ENCODE measurements at regions not wholly inside any gene's neighbourhood (a gene's known extent, or its start where the extent isn't known, plus 50 kb on each side); places are given as distances from the start of the nearest gene placed in this dataset.

DNA sequence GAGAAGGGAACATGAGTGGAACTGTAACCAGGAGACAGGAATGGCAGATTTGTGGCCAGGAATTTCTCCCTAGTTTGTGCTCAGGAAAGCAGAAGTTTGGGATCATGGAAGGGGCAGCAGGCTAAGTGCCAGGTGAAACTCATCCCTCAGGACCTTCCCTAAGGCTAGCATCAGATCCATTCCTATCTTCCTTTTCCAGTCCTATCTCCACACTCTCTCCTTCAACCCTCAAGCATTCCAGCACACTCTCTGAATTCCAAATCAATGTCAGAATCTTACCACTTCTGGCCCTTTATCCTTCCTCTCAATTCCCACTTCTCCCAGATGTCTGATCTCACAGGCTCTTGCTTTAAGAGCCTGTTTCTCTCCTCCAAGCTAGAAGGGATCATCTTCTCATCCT, 53.2 kb upstream of the GRIA1 start:
- ATAC-seq, result no peak
- intact Hi-C loops (cut with DNase I), result no loop called here
- Histone ChIP-seq H3K36me3 (no peaks in the 10 kb centered on the region), H3K27ac (no peak overlapping the region), H3K9me3 (no peaks in the 10 kb centered on the region), H3K4me1 (no peaks in the 10 kb centered on the region), H3K4me3 (no peak overlapping the region), H3K27me3 (no peaks in the 10 kb centered on the region)
- DNase-seq, result no peak
- no peak for TF ChIP-seq POLR2A (IDR thresholded peaks at IDR 0.05)
- TF ChIP-seq, protein P1, sequence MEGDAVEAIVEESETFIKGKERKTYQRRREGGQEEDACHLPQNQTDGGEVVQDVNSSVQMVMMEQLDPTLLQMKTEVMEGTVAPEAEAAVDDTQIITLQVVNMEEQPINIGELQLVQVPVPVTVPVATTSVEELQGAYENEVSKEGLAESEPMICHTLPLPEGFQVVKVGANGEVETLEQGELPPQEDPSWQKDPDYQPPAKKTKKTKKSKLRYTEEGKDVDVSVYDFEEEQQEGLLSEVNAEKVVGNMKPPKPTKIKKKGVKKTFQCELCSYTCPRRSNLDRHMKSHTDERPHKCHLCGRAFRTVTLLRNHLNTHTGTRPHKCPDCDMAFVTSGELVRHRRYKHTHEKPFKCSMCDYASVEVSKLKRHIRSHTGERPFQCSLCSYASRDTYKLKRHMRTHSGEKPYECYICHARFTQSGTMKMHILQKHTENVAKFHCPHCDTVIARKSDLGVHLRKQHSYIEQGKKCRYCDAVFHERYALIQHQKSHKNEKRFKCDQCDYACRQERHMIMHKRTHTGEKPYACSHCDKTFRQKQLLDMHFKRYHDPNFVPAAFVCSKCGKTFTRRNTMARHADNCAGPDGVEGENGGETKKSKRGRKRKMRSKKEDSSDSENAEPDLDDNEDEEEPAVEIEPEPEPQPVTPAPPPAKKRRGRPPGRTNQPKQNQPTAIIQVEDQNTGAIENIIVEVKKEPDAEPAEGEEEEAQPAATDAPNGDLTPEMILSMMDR (IDR thresholded peaks at IDR 0.05), result no peak

DNA sequence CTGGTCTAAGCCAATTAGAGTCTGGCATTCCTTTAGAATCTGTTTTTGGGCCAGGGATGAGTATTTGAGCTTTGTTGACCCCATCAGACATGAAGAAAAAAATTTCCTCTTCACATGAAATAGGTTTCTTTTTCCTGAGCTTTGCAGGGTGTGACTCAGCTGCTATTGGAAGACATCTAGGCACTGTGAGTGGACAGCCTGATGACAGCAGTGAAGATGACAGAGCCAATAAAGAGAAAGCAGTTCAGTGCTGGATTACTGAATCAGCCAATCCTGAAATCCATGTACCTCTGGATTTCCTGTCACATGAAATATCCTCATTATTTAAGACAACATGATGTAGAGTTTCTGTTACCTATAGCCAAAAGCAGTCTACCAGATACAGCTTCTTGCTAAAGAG, 51.3 kb upstream of the GRIA1 start:
- intact Hi-C loops (cut with DNase I), result no loop called here
- no peaks in the 10 kb centered on the region for H3K27me3 ChIP-seq
- no peak overlapping the region for H3K27ac ChIP-seq
- DNase-seq, result no peak
- H3K9me3 ChIP-seq, result no peaks in the 10 kb centered on the region
- H3K4me3 ChIP-seq, result no peak overlapping the region
- H3K4me1 ChIP-seq, result no peaks in the 10 kb centered on the region
- no peak for ATAC-seq
- no peaks in the 10 kb centered on the region for H3K36me3 ChIP-seq
- TF ChIP-seq, protein P1 (IDR thresholded peaks at IDR 0.05), result no peak
- no peak for TF ChIP-seq POLR2A (IDR thresholded peaks at IDR 0.05)

Small RNA genes lying in the stretch of these regions (small RNA-seq; reads per million reads assigned to genes)
- 0 reads per million in 2 experiments for gene AC008571.1

Measured in right lobe of liver (tissue), 6 donors.